HG03066 (cell line): ENCODE measurements at regions not wholly inside any gene's neighbourhood (a gene's known extent, or its start where the extent isn't known, plus 50 kb on each side); places are given as distances from the start of the nearest gene placed in this dataset.

Source experiments
- ATAC-seq: cut with Tn5 transposase; IDR thresholded peaks from one replicate; pipeline ENCODE4 v1.9.1; 2021; ENCODE audit warnings: low read depth; ENCODE audit not compliant: unreplicated experiment

GRCh38 chr12:118747771-118748170 lies 233.6 kb upstream of the SRRM4 start:
- ATAC-seq = no peak

GRCh38 chr12:118748478-118749380 lies 232.6 kb upstream of the SRRM4 start:
- no peak for ATAC-seq

GRCh38 chr12:118749646-118750045 lies 231.7 kb upstream of the SRRM4 start:
- ATAC-seq = no peak

- ATAC-seq = no peak
These were observed 230.7 kb upstream of the SRRM4 start for GRCh38 chr12:118750666-118751065.

- no peak for ATAC-seq
These were observed 230.0 kb upstream of the SRRM4 start for GRCh38 chr12:118751355-118751754.

GRCh38 chr12:118760623-118761022 lies 220.7 kb upstream of the SRRM4 start:
- ATAC-seq = no peak

GRCh38 chr12:118763234-118763633 lies 218.1 kb upstream of the SRRM4 start:
- no peak for ATAC-seq

GRCh38 chr12:118773956-118774723 lies 207.2 kb upstream of the SRRM4 start:
- ATAC-seq = no peak

GRCh38 chr12:118777504-118777903 lies 203.8 kb upstream of the SRRM4 start:
- no peak for ATAC-seq

- no peak for ATAC-seq
These were observed 203.3 kb upstream of the SRRM4 start for GRCh38 chr12:118778077-118778476.

GRCh38 chr12:118780939-118781338 lies 200.4 kb upstream of the SRRM4 start:
- ATAC-seq = no peak

GRCh38 chr12:118781692-118782091 lies 199.6 kb upstream of the SRRM4 start:
- ATAC-seq = no peak

- ATAC-seq = no peak
These were observed 197.6 kb upstream of the SRRM4 start for GRCh38 chr12:118783703-118784102.

- ATAC-seq = no peak
These were observed 190.8 kb upstream of the SRRM4 start for GRCh38 chr12:118790578-118790977.

- no peak for ATAC-seq
These were observed 167.5 kb upstream of the SRRM4 start for GRCh38 chr12:118813778-118814357.

GRCh38 chr12:118816296-118816695 lies 165.0 kb upstream of the SRRM4 start:
- ATAC-seq = no peak

GRCh38 chr12:118821386-118821925 lies 159.9 kb upstream of the SRRM4 start:
- no peak for ATAC-seq

GRCh38 chr12:118822512-118822911 lies 158.8 kb upstream of the SRRM4 start:
- no peak for ATAC-seq

- ATAC-seq = no peak
These were observed 154.3 kb upstream of the SRRM4 start for GRCh38 chr12:118827047-118827446.

GRCh38 chr12:118827606-118828005 lies 153.7 kb upstream of the SRRM4 start:
- no peak for ATAC-seq

- no peak for ATAC-seq
These were observed 151.0 kb upstream of the SRRM4 start for GRCh38 chr12:118830296-118830695.
